B cell (primary cell): ENCODE measurements at regions not wholly inside any gene's neighbourhood (a gene's known extent, or its start where the extent isn't known, plus 50 kb on each side); places are given as distances from the start of the nearest gene placed in this dataset.

Experiments used
- EZH2 ChIP-seq: IDR thresholded peaks from 2 replicates; pipeline ENCODE4 v1.6.1; 2012; ENCODE audit warnings: borderline replicate concordance, low read depth, mild to moderate bottlenecking, moderate library complexity, low read length; ENCODE audit not compliant: insufficient read depth, poor library complexity, severe bottlenecking
- TF ChIP-seq, protein P1 (sequence below): fragments of 200-600 bp; IDR thresholded peaks from one replicate; pipeline ENCODE4 v1.8.0; 2022; ENCODE audit warnings: antibody characterized with exemption, mild to moderate bottlenecking

- TF ChIP-seq, protein P1, sequence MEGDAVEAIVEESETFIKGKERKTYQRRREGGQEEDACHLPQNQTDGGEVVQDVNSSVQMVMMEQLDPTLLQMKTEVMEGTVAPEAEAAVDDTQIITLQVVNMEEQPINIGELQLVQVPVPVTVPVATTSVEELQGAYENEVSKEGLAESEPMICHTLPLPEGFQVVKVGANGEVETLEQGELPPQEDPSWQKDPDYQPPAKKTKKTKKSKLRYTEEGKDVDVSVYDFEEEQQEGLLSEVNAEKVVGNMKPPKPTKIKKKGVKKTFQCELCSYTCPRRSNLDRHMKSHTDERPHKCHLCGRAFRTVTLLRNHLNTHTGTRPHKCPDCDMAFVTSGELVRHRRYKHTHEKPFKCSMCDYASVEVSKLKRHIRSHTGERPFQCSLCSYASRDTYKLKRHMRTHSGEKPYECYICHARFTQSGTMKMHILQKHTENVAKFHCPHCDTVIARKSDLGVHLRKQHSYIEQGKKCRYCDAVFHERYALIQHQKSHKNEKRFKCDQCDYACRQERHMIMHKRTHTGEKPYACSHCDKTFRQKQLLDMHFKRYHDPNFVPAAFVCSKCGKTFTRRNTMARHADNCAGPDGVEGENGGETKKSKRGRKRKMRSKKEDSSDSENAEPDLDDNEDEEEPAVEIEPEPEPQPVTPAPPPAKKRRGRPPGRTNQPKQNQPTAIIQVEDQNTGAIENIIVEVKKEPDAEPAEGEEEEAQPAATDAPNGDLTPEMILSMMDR: no peak
- no peak for TF ChIP-seq EZH2
Observed at GRCh38 chr15:60254416-60254815, 143.4 kb downstream of the ANXA2 start.
